Breast epithelium (tissue), 3 donors: ENCODE measurements at regions not wholly inside any gene's neighbourhood (a gene's known extent, or its start where the extent isn't known, plus 50 kb on each side); places are given as distances from the start of the nearest gene placed in this dataset.

ENCODE experiments used
- CTCF ChIP-seq, 3 donors: fragments of 450-650 bp; IDR thresholded peaks; one replicate each; pipeline ENCODE4 v1.5.1; 2016 to 2017; ENCODE audit warnings: antibody characterized with exemption in 3 of 3, mild to moderate bottlenecking in 3 of 3, moderate library complexity in 3 of 3
- POLR2A ChIP-seq: fragments of 450-650 bp; IDR thresholded peaks from one replicate; pipeline ENCODE4 v1.6.1; 2016; ENCODE audit warnings: antibody characterized with exemption, mild to moderate bottlenecking, moderate library complexity

GRCh38 chr5:167877924-167878323, 413.5 kb upstream of the WWC1 start:
- no peak for TF ChIP-seq CTCF (IDR thresholded peaks at IDR 0.05)
- TF ChIP-seq POLR2A = no peak
